Liver (tissue), 8 donors: ENCODE measurements at regions not wholly inside any gene's neighbourhood (a gene's known extent, or its start where the extent isn't known, plus 50 kb on each side); places are given as distances from the start of the nearest gene placed in this dataset.

ENCODE experiments used
- DNase-seq: peaks from one replicate; pipeline ENCODE4 v3.0.0-alpha.2; 2017; ENCODE audit warnings: low spot score
- H3K27ac ChIP-seq, 2 donors: one replicate each; pipeline ENCODE4 v1.7.0; 2013; ENCODE audit warnings: inconsistent platforms in 2 of 2, low read length in 2 of 2, control low read depth in 1 of 2, low read depth in 1 of 2, mild to moderate bottlenecking in 1 of 2
- H3K27me3 ChIP-seq, 4 donors: one replicate each; pipeline versions ENCODE4 v1.6.1 to v1.7.0; 2013; ENCODE audit warnings: low read length in 3 of 4, inconsistent platforms in 1 of 4, mild to moderate bottlenecking in 1 of 4, moderate library complexity in 1 of 4; ENCODE audit not compliant: control insufficient read depth in 4 of 4, insufficient read depth in 4 of 4
- H3K36me3 ChIP-seq, 4 donors: one replicate each; pipeline versions ENCODE4 v1.6.1 to v1.7.0; 2013; ENCODE audit warnings: low read length in 3 of 4, mild to moderate bottlenecking in 3 of 4, low read depth in 1 of 4, moderate library complexity in 1 of 4; ENCODE audit not compliant: control insufficient read depth in 4 of 4, insufficient read depth in 3 of 4
- H3K4me1 ChIP-seq, 4 donors: one replicate each; pipeline versions ENCODE4 v1.6.1 to v1.7.0; 2013; ENCODE audit warnings: low read length in 3 of 4, mild to moderate bottlenecking in 3 of 4, moderate library complexity in 1 of 4; ENCODE audit not compliant: control insufficient read depth in 4 of 4, insufficient read depth in 4 of 4
- H3K4me3 ChIP-seq, 3 donors: one replicate each; pipeline versions ENCODE4 v1.6.1 to v1.7.0; 2013; ENCODE audit warnings: low read length in 3 of 3, control low read depth in 1 of 3, low read depth in 1 of 3, mild to moderate bottlenecking in 1 of 3
- H3K9ac ChIP-seq, 2 donors: one replicate each; pipeline ENCODE4 v1.7.0; 2013; ENCODE audit warnings: low read length in 2 of 2, mild to moderate bottlenecking in 2 of 2, moderate library complexity in 2 of 2, control low read depth in 1 of 2, low read depth in 1 of 2
- H3K9me3 ChIP-seq, 4 donors: one replicate each; pipeline versions ENCODE4 v1.6.1 to v1.7.0; 2013; ENCODE audit warnings: low read length in 3 of 4; ENCODE audit not compliant: control insufficient read depth in 4 of 4
- EGR1 ChIP-seq, 2 donors: IDR thresholded peaks; 2 replicates each; pipeline ENCODE4 v1.6.1; 2016 to 2018; ENCODE audit warnings: antibody characterized with exemption in 2 of 2, low read depth in 2 of 2
- FOXA1 ChIP-seq: IDR thresholded peaks from 2 replicates; pipeline ENCODE4 v1.6.1; 2016; ENCODE audit warnings: antibody characterized with exemption
- FOXA2 ChIP-seq: IDR thresholded peaks from 2 replicates; pipeline ENCODE4 v1.6.1; 2016; ENCODE audit warnings: antibody characterized with exemption
- GABPA ChIP-seq, 2 donors: IDR thresholded peaks in 1 of 2; conservative IDR thresholded peaks in 1 of 2; 2 replicates each; pipeline ENCODE4 v1.6.1; 2016; ENCODE audit warnings: antibody characterized with exemption in 2 of 2, mild to moderate bottlenecking in 1 of 2, moderate library complexity in 1 of 2
- HNF4A ChIP-seq, 2 donors: conservative IDR thresholded peaks; 2 replicates each; pipeline ENCODE4 v1.6.1; 2016; ENCODE audit warnings: antibody characterized with exemption in 2 of 2, mild to moderate bottlenecking in 2 of 2
- HNF4G ChIP-seq: IDR thresholded peaks from 2 replicates; pipeline ENCODE4 v1.6.1; 2016; ENCODE audit warnings: antibody characterized with exemption
- JUND ChIP-seq, 2 donors: IDR thresholded peaks; 2 replicates each; pipeline ENCODE4 v1.6.1; 2016; ENCODE audit warnings: antibody characterized with exemption in 2 of 2
- NR2F2 ChIP-seq: IDR thresholded peaks from 2 replicates; pipeline ENCODE4 v1.6.1; 2016; ENCODE audit warnings: antibody characterized with exemption
- RXRA ChIP-seq, 2 donors: IDR thresholded peaks; 2 replicates each; pipeline ENCODE4 v1.6.1; 2017 to 2018; ENCODE audit warnings: antibody characterized with exemption in 2 of 2, mild to moderate bottlenecking in 1 of 2
- SP1 ChIP-seq: IDR thresholded peaks from 2 replicates; pipeline ENCODE4 v1.6.1; 2018; ENCODE audit warnings: antibody characterized with exemption, mild to moderate bottlenecking
- TAF1 ChIP-seq: conservative IDR thresholded peaks from 2 replicates; pipeline ENCODE4 v1.6.1; 2016; ENCODE audit warnings: antibody characterized with exemption, mild to moderate bottlenecking
- YY1 ChIP-seq: IDR thresholded peaks from 2 replicates; pipeline ENCODE4 v1.6.1; 2016; ENCODE audit warnings: antibody characterized with exemption, mild to moderate bottlenecking
- WGBS: extraction: QIAGEN DNeasy Blood & Tissue Kit; methylation state at CpG from one replicate; pipeline ENCODE4 v1.1.7; 2013; 5-methylcytosine and 5-hydroxymethylcytosine counted together
- TF ChIP-seq, protein P1 (sequence below): IDR thresholded peaks from 2 replicates; pipeline ENCODE4 v1.6.1; 2016; ENCODE audit warnings: antibody characterized with exemption
- TF ChIP-seq, protein P2 (sequence below): IDR thresholded peaks from 2 replicates; pipeline ENCODE4 v1.6.1; 2016; ENCODE audit warnings: antibody characterized with exemption
- TF ChIP-seq, protein P3 (sequence below): fragments of 150-350 bp; IDR thresholded peaks from 2 replicates; pipeline ENCODE4 v1.5.1; 2017; ENCODE audit warnings: improper control_type of control experiment, low read depth, low read length; ENCODE audit not compliant: missing input control
- TF ChIP-seq, protein P4 (sequence below): IDR thresholded peaks from 2 replicates; pipeline ENCODE4 v1.6.1; 2016; ENCODE audit warnings: antibody characterized with exemption
- TF ChIP-seq, protein P5 (sequence below): IDR thresholded peaks from 2 replicates; pipeline ENCODE4 v1.6.1; 2016; ENCODE audit warnings: antibody characterized with exemption, mild to moderate bottlenecking
- donor health status: healthy.
- donor health status: healthy.
- donor health status: healthy.
- donor health status: healthy.
- donor health status: healthy.

DNA sequence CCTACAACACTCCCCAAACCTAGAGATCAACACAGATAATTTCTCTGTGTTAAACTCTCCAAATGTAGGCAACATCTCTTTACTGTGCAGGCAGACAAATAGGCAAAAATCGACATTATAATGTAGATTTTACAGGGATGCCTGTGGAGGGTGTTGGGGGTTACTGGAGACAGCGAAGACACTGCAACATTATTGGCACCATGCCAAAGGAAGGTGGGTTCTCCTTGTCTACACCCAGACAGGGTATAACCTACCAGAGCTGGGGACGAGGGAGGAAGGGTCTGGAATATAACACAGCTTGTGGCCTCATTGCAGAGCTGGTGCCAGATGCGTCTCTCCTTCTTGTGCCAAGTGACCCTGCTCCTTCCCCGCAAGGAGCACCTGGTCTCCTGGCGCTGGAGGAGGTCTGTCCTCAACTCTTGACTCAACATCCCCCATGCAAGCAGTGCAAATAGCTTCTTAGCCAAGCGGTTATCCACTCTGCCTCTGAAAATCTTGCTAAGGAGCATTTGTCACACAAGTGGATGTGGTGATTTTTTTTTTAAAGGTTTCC, 404.0 kb downstream of the PRDM2 start:
- H3K9ac ChIP-seq: no peak overlapping the region
- H3K27me3 ChIP-seq: no peaks in the 10 kb centered on the region
- DNase-seq: no peak
- no peak overlapping the region for H3K27ac ChIP-seq
- peaks cover 0 to 5% (median 0%) of the 10 kb centered on the region in 4 donors for H3K9me3 ChIP-seq
- H3K4me1 ChIP-seq: no peaks in the 10 kb centered on the region
- H3K36me3 ChIP-seq: no peaks in the 10 kb centered on the region
- 77% methylated on average over 7 of the region's 7 CpGs for WGBS
- no peak for TF ChIP-seq HNF4A (conservative IDR thresholded peaks at IDR 0.05)
- TF ChIP-seq SP1: no peak
- TF ChIP-seq, protein P1, sequence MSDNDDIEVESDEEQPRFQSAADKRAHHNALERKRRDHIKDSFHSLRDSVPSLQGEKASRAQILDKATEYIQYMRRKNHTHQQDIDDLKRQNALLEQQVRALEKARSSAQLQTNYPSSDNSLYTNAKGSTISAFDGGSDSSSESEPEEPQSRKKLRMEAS: no peak
- TF ChIP-seq, protein P2, sequence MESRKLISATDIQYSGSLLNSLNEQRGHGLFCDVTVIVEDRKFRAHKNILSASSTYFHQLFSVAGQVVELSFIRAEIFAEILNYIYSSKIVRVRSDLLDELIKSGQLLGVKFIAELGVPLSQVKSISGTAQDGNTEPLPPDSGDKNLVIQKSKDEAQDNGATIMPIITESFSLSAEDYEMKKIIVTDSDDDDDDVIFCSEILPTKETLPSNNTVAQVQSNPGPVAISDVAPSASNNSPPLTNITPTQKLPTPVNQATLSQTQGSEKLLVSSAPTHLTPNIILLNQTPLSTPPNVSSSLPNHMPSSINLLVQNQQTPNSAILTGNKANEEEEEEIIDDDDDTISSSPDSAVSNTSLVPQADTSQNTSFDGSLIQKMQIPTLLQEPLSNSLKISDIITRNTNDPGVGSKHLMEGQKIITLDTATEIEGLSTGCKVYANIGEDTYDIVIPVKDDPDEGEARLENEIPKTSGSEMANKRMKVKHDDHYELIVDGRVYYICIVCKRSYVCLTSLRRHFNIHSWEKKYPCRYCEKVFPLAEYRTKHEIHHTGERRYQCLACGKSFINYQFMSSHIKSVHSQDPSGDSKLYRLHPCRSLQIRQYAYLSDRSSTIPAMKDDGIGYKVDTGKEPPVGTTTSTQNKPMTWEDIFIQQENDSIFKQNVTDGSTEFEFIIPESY: no peak
- TF ChIP-seq, protein P3, sequence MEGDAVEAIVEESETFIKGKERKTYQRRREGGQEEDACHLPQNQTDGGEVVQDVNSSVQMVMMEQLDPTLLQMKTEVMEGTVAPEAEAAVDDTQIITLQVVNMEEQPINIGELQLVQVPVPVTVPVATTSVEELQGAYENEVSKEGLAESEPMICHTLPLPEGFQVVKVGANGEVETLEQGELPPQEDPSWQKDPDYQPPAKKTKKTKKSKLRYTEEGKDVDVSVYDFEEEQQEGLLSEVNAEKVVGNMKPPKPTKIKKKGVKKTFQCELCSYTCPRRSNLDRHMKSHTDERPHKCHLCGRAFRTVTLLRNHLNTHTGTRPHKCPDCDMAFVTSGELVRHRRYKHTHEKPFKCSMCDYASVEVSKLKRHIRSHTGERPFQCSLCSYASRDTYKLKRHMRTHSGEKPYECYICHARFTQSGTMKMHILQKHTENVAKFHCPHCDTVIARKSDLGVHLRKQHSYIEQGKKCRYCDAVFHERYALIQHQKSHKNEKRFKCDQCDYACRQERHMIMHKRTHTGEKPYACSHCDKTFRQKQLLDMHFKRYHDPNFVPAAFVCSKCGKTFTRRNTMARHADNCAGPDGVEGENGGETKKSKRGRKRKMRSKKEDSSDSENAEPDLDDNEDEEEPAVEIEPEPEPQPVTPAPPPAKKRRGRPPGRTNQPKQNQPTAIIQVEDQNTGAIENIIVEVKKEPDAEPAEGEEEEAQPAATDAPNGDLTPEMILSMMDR: no peak
- TF ChIP-seq YY1: no peak
- TF ChIP-seq, protein P4, sequence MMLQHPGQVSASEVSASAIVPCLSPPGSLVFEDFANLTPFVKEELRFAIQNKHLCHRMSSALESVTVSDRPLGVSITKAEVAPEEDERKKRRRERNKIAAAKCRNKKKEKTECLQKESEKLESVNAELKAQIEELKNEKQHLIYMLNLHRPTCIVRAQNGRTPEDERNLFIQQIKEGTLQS: no peak
- TF ChIP-seq NR2F2: no peak
- TF ChIP-seq TAF1: no peak
- no peak for TF ChIP-seq GABPA (IDR thresholded peaks at IDR 0.05 in 1 of 2, conservative IDR thresholded peaks at IDR 0.05 in 1 of 2)
- no peak for TF ChIP-seq FOXA1
- TF ChIP-seq, protein P5, sequence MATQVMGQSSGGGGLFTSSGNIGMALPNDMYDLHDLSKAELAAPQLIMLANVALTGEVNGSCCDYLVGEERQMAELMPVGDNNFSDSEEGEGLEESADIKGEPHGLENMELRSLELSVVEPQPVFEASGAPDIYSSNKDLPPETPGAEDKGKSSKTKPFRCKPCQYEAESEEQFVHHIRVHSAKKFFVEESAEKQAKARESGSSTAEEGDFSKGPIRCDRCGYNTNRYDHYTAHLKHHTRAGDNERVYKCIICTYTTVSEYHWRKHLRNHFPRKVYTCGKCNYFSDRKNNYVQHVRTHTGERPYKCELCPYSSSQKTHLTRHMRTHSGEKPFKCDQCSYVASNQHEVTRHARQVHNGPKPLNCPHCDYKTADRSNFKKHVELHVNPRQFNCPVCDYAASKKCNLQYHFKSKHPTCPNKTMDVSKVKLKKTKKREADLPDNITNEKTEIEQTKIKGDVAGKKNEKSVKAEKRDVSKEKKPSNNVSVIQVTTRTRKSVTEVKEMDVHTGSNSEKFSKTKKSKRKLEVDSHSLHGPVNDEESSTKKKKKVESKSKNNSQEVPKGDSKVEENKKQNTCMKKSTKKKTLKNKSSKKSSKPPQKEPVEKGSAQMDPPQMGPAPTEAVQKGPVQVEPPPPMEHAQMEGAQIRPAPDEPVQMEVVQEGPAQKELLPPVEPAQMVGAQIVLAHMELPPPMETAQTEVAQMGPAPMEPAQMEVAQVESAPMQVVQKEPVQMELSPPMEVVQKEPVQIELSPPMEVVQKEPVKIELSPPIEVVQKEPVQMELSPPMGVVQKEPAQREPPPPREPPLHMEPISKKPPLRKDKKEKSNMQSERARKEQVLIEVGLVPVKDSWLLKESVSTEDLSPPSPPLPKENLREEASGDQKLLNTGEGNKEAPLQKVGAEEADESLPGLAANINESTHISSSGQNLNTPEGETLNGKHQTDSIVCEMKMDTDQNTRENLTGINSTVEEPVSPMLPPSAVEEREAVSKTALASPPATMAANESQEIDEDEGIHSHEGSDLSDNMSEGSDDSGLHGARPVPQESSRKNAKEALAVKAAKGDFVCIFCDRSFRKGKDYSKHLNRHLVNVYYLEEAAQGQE: no peak
- TF ChIP-seq HNF4G: no peak
- no peak for TF ChIP-seq JUND (IDR thresholded peaks at IDR 0.05)
- no peak for TF ChIP-seq EGR1 (IDR thresholded peaks at IDR 0.05; ENCODE audit: low read depth in 2 of 2)
- TF ChIP-seq FOXA2: no peak
- no peak for TF ChIP-seq RXRA (IDR thresholded peaks at IDR 0.05)
- H3K4me3 ChIP-seq: no peak overlapping the region
